ENCODE measurements at regions not wholly inside any gene's neighbourhood (a gene's known extent, or its start where the extent isn't known, plus 50 kb on each side); places are given as distances from the start of the nearest gene placed in this dataset.

- Histone ChIP-seq H3K27me3 (ENCODE audit: control insufficient read depth, insufficient read depth, low read length) (no peaks in the 10 kb centered on the region), H3K4me3 (ENCODE audit: low read length) (no peak overlapping the region), H3K4me2 (ENCODE audit: low read length) (peak overlapping the region; percentile 19), H3K9ac (ENCODE audit: low read depth, low read length) (no peak overlapping the region), H3K36me3 (ENCODE audit: insufficient read depth, low read length) (no peaks in the 10 kb centered on the region), H3K4me1 (ENCODE audit: control insufficient read depth, insufficient read depth, low read length) (peaks cover 25% of the 10 kb centered on the region), H3K9me3 (replicated peaks; ENCODE audit: low read length) (no peaks in the 10 kb centered on the region)
Observed at GRCh38 chr16:13436641-13437412, 483.1 kb upstream of the ERCC4 start.

GRCh38 chr16:13437413-13437795 is 482.6 kb upstream of the ERCC4 start:
- Histone ChIP-seq H3K4me1 (ENCODE audit: control insufficient read depth, insufficient read depth, low read length) (peaks cover 25% of the 10 kb centered on the region), H3K27me3 (ENCODE audit: control insufficient read depth, insufficient read depth, low read length) (no peaks in the 10 kb centered on the region), H3K4me2 (ENCODE audit: low read length) (no peak overlapping the region), H3K4me3 (ENCODE audit: low read length) (no peak overlapping the region), H3K9me3 (replicated peaks; ENCODE audit: low read length) (no peaks in the 10 kb centered on the region), H3K36me3 (ENCODE audit: insufficient read depth, low read length) (no peaks in the 10 kb centered on the region), H3K9ac (ENCODE audit: low read depth, low read length) (no peak overlapping the region)

- Histone ChIP-seq H3K4me1 (ENCODE audit: control insufficient read depth, insufficient read depth, low read length) (peaks cover 25% of the 10 kb centered on the region), H3K9me3 (replicated peaks; ENCODE audit: low read length) (no peaks in the 10 kb centered on the region), H3K4me2 (ENCODE audit: low read length) (no peak overlapping the region), H3K36me3 (ENCODE audit: insufficient read depth, low read length) (no peaks in the 10 kb centered on the region), H3K4me3 (ENCODE audit: low read length) (no peak overlapping the region), H3K27me3 (ENCODE audit: control insufficient read depth, insufficient read depth, low read length) (no peaks in the 10 kb centered on the region), H3K9ac (ENCODE audit: low read depth, low read length) (no peak overlapping the region)
Observed at GRCh38 chr16:13438064-13438463, 481.9 kb upstream of the ERCC4 start.

DNA sequence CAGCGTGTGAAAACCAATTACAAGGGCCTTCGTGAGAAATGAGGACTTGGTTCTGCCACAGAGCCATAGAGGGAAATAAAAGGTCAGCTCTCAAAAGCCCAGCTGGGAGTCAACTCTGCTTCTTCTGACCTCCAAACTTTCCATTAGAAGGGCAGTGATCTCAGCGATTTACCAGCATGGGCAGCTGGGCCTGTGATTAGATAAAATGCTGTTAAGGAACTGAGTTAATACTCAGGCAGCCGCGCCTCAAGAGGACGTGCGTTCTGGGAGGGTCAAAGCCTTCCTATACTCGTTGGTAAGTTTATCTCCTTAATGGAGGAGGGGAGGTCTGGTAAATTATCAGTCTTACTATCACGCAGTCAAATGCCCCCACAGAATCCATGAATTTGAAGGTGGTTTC is 480.2 kb upstream of the ERCC4 start:
- Histone ChIP-seq H3K27me3 (ENCODE audit: control insufficient read depth, insufficient read depth, low read length) (no peaks in the 10 kb centered on the region), H3K36me3 (ENCODE audit: insufficient read depth, low read length) (no peaks in the 10 kb centered on the region), H3K9me3 (replicated peaks; ENCODE audit: low read length) (no peaks in the 10 kb centered on the region), H3K4me1 (ENCODE audit: control insufficient read depth, insufficient read depth, low read length) (peaks cover 25% of the 10 kb centered on the region), H3K9ac (ENCODE audit: low read depth, low read length) (no peak overlapping the region), H3K4me2 (ENCODE audit: low read length) (no peak overlapping the region), H3K4me3 (ENCODE audit: low read length) (no peak overlapping the region)

DNA sequence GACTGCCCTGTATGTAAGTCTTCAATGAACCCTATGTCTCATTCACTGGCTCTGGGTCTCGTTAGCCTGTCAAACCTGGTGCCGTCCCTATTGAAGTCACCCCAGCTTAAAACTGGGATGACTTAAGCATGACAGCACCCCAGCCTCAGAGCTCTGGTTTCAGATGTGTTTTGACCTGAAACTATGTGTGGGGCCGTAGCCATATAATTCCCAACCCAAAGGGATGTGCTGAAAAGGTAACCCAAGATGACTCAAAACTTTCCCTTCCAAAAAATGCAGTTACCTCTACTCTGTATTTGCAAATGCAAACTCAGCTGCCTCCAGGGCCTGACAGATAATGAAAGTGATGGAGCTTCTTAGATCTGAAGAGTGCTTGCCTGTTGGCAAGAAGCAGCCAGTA is 478.3 kb upstream of the ERCC4 start:
- Histone ChIP-seq H3K36me3 (ENCODE audit: insufficient read depth, low read length) (no peaks in the 10 kb centered on the region), H3K4me3 (ENCODE audit: low read length) (no peak overlapping the region), H3K4me1 (ENCODE audit: control insufficient read depth, insufficient read depth, low read length) (peaks cover 7% of the 10 kb centered on the region), H3K9ac (ENCODE audit: low read depth, low read length) (no peak overlapping the region), H3K4me2 (ENCODE audit: low read length) (no peak overlapping the region), H3K27me3 (ENCODE audit: control insufficient read depth, insufficient read depth, low read length) (no peaks in the 10 kb centered on the region), H3K9me3 (replicated peaks; ENCODE audit: low read length) (no peaks in the 10 kb centered on the region)

GRCh38 chr16:13448346-13448745 is 471.6 kb upstream of the ERCC4 start:
- Histone ChIP-seq H3K4me2 (ENCODE audit: low read length) (no peak overlapping the region), H3K9ac (ENCODE audit: low read depth, low read length) (no peak overlapping the region), H3K36me3 (ENCODE audit: insufficient read depth, low read length) (no peaks in the 10 kb centered on the region), H3K27me3 (ENCODE audit: control insufficient read depth, insufficient read depth, low read length) (no peaks in the 10 kb centered on the region), H3K4me3 (ENCODE audit: low read length) (no peak overlapping the region), H3K9me3 (replicated peaks; ENCODE audit: low read length) (no peaks in the 10 kb centered on the region), H3K4me1 (ENCODE audit: control insufficient read depth, insufficient read depth, low read length) (peaks cover 4% of the 10 kb centered on the region)

GRCh38 chr16:13453325-13453724 is 466.6 kb upstream of the ERCC4 start:
- peak overlapping the region; percentile 28 for H3K9ac ChIP-seq (ENCODE audit: low read depth, low read length)

GRCh38 chr16:13453938-13454553 is 465.9 kb upstream of the ERCC4 start:
- H3K4me1 ChIP-seq (ENCODE audit: control insufficient read depth, insufficient read depth, low read length): peaks cover 9% of the 10 kb centered on the region
- no peaks in the 10 kb centered on the region for H3K36me3 ChIP-seq (ENCODE audit: insufficient read depth, low read length)

More at GRCh38 chr16:13453325-13453724, 466.6 kb upstream of the ERCC4 start:
- Histone ChIP-seq H3K9me3 (replicated peaks; ENCODE audit: low read length) (no peaks in the 10 kb centered on the region), H3K36me3 (ENCODE audit: insufficient read depth, low read length) (no peaks in the 10 kb centered on the region), H3K4me1 (ENCODE audit: control insufficient read depth, insufficient read depth, low read length) (peaks cover 9% of the 10 kb centered on the region), H3K4me2 (ENCODE audit: low read length) (no peak overlapping the region), H3K4me3 (ENCODE audit: low read length) (no peak overlapping the region), H3K27me3 (ENCODE audit: control insufficient read depth, insufficient read depth, low read length) (no peaks in the 10 kb centered on the region)

DNA sequence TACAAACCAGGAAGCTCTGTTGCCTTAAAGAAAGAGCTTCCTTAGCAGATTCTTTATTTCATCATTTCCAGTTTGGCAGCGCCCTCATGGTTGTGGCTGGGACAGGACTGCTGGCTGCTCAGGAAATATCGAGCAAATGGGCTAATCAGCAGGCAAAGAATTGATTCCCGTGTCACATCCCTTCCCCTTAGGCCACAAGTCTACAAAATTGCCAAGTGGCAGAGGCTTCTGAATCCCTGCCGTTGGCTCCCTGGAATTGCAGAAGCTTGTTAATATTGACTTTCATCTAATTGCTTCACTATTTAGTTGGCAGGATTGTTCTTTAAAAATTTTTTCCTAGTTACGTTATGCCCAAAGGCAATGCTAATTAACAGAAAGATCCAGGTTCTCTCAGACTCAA is 456.3 kb upstream of the ERCC4 start:
- no peaks in the 10 kb centered on the region for H3K27me3 ChIP-seq (ENCODE audit: control insufficient read depth, insufficient read depth, low read length)
- H3K9ac ChIP-seq (ENCODE audit: low read depth, low read length): no peak overlapping the region
- no peaks in the 10 kb centered on the region for H3K36me3 ChIP-seq (ENCODE audit: insufficient read depth, low read length)
- H3K4me3 ChIP-seq (ENCODE audit: low read length): no peak overlapping the region
- no peaks in the 10 kb centered on the region for H3K4me1 ChIP-seq (ENCODE audit: control insufficient read depth, insufficient read depth, low read length)
- H3K9me3 ChIP-seq (replicated peaks; ENCODE audit: low read length): no peaks in the 10 kb centered on the region
- no peak overlapping the region for H3K4me2 ChIP-seq (ENCODE audit: low read length)

More at GRCh38 chr16:13453938-13454553, 465.9 kb upstream of the ERCC4 start:
- Histone ChIP-seq H3K9me3 (replicated peaks; ENCODE audit: low read length) (no peaks in the 10 kb centered on the region), H3K9ac (ENCODE audit: low read depth, low read length) (no peak overlapping the region), H3K4me2 (ENCODE audit: low read length) (no peak overlapping the region), H3K27me3 (ENCODE audit: control insufficient read depth, insufficient read depth, low read length) (no peaks in the 10 kb centered on the region), H3K4me3 (ENCODE audit: low read length) (no peak overlapping the region)

DNA sequence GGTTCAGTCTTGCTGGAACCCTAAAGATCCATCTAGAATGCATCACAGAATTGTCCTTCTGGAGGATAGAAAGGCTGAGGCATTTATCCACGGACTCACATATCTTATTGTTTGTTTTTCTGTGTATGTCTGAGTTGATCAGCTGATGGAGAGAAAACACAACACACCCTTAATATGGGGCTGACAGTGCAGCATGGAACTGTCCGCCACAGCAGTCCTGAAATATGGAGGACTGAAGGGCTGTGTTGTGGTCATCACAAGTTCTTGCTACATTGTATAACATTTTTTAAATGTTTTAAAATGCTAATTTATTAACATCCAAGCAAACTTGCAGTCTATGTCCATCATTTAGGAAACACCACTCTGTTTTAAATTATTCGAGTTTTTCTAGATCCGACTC is 448.9 kb upstream of the ERCC4 start:
- no peak overlapping the region for H3K9ac ChIP-seq (ENCODE audit: low read depth, low read length)
- no peaks in the 10 kb centered on the region for H3K27me3 ChIP-seq (ENCODE audit: control insufficient read depth, insufficient read depth, low read length)
- no peaks in the 10 kb centered on the region for H3K36me3 ChIP-seq (ENCODE audit: insufficient read depth, low read length)
- H3K4me1 ChIP-seq (ENCODE audit: control insufficient read depth, insufficient read depth, low read length): no peaks in the 10 kb centered on the region
- no peak overlapping the region for H3K4me3 ChIP-seq (ENCODE audit: low read length)
- no peaks in the 10 kb centered on the region for H3K9me3 ChIP-seq (replicated peaks; ENCODE audit: low read length)
- no peak overlapping the region for H3K4me2 ChIP-seq (ENCODE audit: low read length)

- no peak overlapping the region for H3K4me2 ChIP-seq (ENCODE audit: low read length)
- no peaks in the 10 kb centered on the region for H3K9me3 ChIP-seq (replicated peaks; ENCODE audit: low read length)
- H3K4me3 ChIP-seq (ENCODE audit: low read length): no peak overlapping the region
- H3K36me3 ChIP-seq (ENCODE audit: insufficient read depth, low read length): no peaks in the 10 kb centered on the region
- H3K27me3 ChIP-seq (ENCODE audit: control insufficient read depth, insufficient read depth, low read length): no peaks in the 10 kb centered on the region
- no peak overlapping the region for H3K9ac ChIP-seq (ENCODE audit: low read depth, low read length)
- no peaks in the 10 kb centered on the region for H3K4me1 ChIP-seq (ENCODE audit: control insufficient read depth, insufficient read depth, low read length)
Observed at GRCh38 chr16:13478991-13479390, 441.0 kb upstream of the ERCC4 start.

- Histone ChIP-seq H3K4me1 (ENCODE audit: control insufficient read depth, insufficient read depth, low read length) (no peaks in the 10 kb centered on the region), H3K9me3 (replicated peaks; ENCODE audit: low read length) (no peaks in the 10 kb centered on the region), H3K36me3 (ENCODE audit: insufficient read depth, low read length) (no peaks in the 10 kb centered on the region), H3K4me2 (ENCODE audit: low read length) (no peak overlapping the region), H3K9ac (ENCODE audit: low read depth, low read length) (no peak overlapping the region), H3K4me3 (ENCODE audit: low read length) (no peak overlapping the region), H3K27me3 (ENCODE audit: control insufficient read depth, insufficient read depth, low read length) (no peaks in the 10 kb centered on the region)
Observed at GRCh38 chr16:13479549-13479948, 440.4 kb upstream of the ERCC4 start.
